GM12891 (cell line): ENCODE measurements at regions not wholly inside any gene's neighbourhood (a gene's known extent, or its start where the extent isn't known, plus 50 kb on each side); places are given as distances from the start of the nearest gene placed in this dataset.
"Not testable (repeated sequence)": the region's sequence is repeated elsewhere in the genome, so short reads cannot be mapped to it uniquely, and the experiment has no call there.

Experiments used
- DNase-seq: peaks from one replicate; pipeline ENCODE4 v3.0.0; 2011; ENCODE audit warnings: low spot score; ENCODE audit not compliant: insufficient read length
- FAIRE-seq: peaks from 2 replicates; lab custom pipeline; 2011; peaks lifted over from hg19 to GRCh38; lab: Jason Lieb, UNC
- PAX5 ChIP-seq: IDR thresholded peaks from 2 replicates; pipeline ENCODE4 v1.6.1; 2011; ENCODE audit warnings: low read length, moderate library complexity, mild to moderate bottlenecking; ENCODE audit not compliant: insufficient read depth, severe bottlenecking
- POLR2A ChIP-seq: IDR thresholded peaks from 2 replicates; pipeline ENCODE4 v1.6.1; 2011; ENCODE audit warnings: low read depth, low read length, control low read depth
- POLR2AphosphoS5 ChIP-seq: IDR thresholded peaks from 2 replicates; pipeline ENCODE4 v1.6.1; 2011; ENCODE audit warnings: low read depth, low read length, control low read depth
- POU2F2 ChIP-seq: IDR thresholded peaks from 2 replicates; pipeline ENCODE4 v1.6.1; 2011; ENCODE audit warnings: low read depth, mild to moderate bottlenecking, control low read depth, low read length, moderate library complexity
- SPI1 ChIP-seq: IDR thresholded peaks from 2 replicates; pipeline ENCODE4 v1.6.1; 2011; ENCODE audit warnings: low read depth, low read length, control low read depth
- TAF1 ChIP-seq: IDR thresholded peaks from 2 replicates; pipeline ENCODE4 v1.6.1; 2011; ENCODE audit warnings: low read depth, low read length, control low read depth

DNA sequence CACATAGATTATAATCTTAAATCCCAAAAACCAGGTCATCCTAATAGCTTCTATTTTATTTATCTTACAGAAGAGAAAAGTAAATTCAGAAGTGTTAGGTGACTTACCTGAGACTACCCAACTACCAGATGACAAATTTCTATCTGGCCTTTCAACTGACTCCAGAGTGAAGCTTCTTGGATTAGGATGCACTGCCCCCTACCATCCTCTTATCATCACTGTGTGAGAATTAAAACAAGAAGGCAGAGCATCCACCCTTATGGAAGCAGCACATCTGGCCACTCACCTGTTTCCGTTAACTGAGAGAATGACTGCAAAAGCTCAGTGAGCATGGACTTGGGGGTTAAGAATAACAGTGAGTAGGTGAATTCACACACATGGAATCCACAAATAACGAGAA, 502.6 kb upstream of the TECRL start:
- FAIRE-seq (no peak), DNase-seq (no peak)
- no peak for TF ChIP-seq POLR2A
- TF ChIP-seq SPI1: no peak
- no peak for TF ChIP-seq POLR2AphosphoS5
- TF ChIP-seq TAF1: no peak
- no peak for TF ChIP-seq POU2F2
- no peak for TF ChIP-seq PAX5

DNA sequence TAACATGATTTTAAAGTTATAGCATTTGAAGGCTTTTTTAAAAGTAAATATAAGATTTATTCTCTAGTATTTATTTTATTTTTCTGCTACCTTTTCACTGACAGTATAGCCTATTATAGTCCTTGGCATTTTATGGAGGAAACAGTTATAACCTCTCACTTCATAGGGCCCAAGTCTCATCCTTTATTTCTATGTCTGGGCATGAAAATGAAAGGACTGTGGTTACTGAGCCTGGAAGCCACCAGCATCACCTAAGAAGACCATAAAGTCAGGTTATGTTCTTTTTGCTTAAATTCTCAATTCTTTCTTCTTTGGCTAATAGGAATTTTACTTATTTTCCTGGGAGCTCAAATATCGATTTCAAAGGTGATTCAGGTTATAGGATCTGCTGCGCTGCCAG, 494.7 kb upstream of the TECRL start:
- no peak for FAIRE-seq
- DNase-seq: no peak
- no peak for TF ChIP-seq POLR2A
- TF ChIP-seq TAF1: no peak
- TF ChIP-seq POLR2AphosphoS5: no peak
- no peak for TF ChIP-seq SPI1
- TF ChIP-seq PAX5: no peak
- TF ChIP-seq POU2F2: no peak

- TF ChIP-seq POLR2AphosphoS5: no peak
- TF ChIP-seq TAF1: no peak
- TF ChIP-seq SPI1: no peak
- TF ChIP-seq POLR2A: no peak
- no peak for TF ChIP-seq PAX5
- TF ChIP-seq POU2F2: no peak
- no peak for DNase-seq
- no peak for FAIRE-seq
Measured at GRCh38 chr4:64899563-64899962, 490.3 kb upstream of the TECRL start.

DNA sequence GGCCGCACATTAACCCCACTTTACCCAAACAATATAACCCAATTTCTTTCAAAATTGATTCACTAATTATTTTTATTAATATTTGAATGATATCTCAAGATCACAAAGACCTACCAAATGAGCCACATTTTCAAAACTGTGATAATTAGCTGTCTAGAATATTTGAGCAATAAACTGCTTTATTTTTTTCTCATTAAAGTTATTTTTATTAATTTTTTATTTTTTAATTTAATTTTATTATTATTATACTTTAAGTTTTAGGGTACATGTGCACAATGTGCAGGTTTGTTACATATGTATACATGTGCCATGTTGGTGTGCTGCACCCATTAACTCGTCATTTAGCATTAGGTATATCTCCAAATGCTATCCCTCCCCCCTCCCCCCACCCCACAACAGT, 489.8 kb upstream of the TECRL start:
- FAIRE-seq, DNase-seq: not testable (repeated sequence)

DNA sequence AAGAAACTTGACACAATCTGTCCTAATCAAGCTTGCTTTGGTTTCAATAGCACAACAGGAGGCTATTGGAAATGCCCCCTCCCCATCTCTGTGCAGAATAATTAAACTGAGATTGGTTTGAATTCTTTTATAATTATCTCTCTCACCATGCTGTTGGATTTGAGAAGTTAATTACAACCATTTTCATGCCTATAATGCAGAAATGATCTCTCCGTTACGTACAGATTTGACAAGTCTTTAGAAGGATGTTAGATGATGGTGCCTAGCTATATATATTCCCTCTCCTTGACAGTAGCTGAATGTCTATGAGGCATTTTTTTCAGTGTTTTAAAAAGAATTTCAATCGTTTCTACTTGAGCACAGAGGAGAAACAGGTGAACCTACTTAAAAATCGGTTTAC, 488.4 kb upstream of the TECRL start:
- TF ChIP-seq POLR2AphosphoS5: no peak
- no peak for TF ChIP-seq SPI1
- no peak for DNase-seq
- no peak for FAIRE-seq

DNA sequence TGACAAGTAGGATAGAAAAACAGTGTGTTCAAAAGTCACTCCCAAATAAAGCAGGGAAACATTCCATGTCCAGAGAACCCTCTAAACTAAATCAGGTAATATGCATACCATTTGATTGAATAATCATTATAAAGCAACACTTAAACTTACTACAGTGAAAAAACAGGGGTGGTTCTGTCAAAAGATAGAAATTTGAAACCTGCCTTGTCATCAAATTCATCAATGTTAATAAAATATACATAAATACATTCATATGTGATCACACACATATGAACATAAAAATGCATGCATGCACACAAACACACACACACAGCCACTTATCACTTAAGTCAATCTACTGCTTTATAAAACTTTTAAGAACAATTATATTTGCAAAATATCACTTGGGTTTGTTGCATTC, 485.8 kb upstream of the TECRL start:
- DNase-seq: no peak
- FAIRE-seq: no peak
- no peak for TF ChIP-seq POU2F2
- no peak for TF ChIP-seq TAF1
- TF ChIP-seq PAX5: no peak
- no peak for TF ChIP-seq POLR2A
- no peak for TF ChIP-seq SPI1

GRCh38 chr4:64893205-64893604, 484.0 kb upstream of the TECRL start:
- no peak for TF ChIP-seq POU2F2
- FAIRE-seq (no peak), DNase-seq (no peak)

GRCh38 chr4:64889906-64890610, 480.8 kb upstream of the TECRL start:
- TF ChIP-seq PAX5: no peak
- no peak for TF ChIP-seq POU2F2
- no peak for TF ChIP-seq TAF1
- TF ChIP-seq SPI1: no peak
- no peak for TF ChIP-seq POLR2A
- TF ChIP-seq POLR2AphosphoS5: no peak
- DNase-seq: no peak
- no peak for FAIRE-seq

GRCh38 chr4:64883087-64883807, 474.0 kb upstream of the TECRL start:
- TF ChIP-seq SPI1 (no peak), POLR2A (no peak), PAX5 (no peak), TAF1 (no peak), POLR2AphosphoS5 (no peak), POU2F2 (no peak)
- FAIRE-seq: no peak
- no peak for DNase-seq

- FAIRE-seq (no peak), DNase-seq (no peak)
- TF ChIP-seq POLR2A (no peak), SPI1 (no peak), TAF1 (no peak), POU2F2 (no peak), POLR2AphosphoS5 (no peak), PAX5 (no peak)
Measured at GRCh38 chr4:64882311-64883086, 473.2 kb upstream of the TECRL start.
